ENCODE measurements at regions not wholly inside any gene's neighbourhood (a gene's known extent, or its start where the extent isn't known, plus 50 kb on each side); places are given as distances from the start of the nearest gene placed in this dataset.
A peak's percentile ranks its signal among the peaks of the same experiment; 100 is the strongest.

DNA sequence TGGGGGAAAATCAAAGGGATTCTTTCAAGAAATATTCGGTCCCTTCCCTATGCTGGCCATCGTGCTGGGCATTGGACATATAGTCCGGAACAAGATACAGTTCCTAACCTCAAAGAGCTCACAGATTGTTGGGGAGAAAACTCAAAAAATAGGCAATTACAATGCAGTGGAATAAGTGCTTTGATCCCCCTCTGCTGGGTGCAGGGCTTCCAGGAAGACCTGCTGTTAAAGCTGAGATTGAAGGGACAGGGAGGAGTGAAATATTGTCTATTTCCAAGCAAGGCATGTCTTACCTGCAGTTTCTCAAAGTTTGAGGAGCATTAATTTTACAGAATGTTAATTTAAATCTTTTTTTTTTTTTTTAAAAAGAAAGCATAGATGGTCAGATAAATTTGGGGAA is 75.1 kb upstream of the SESN3 start:
- WGBS (ENCODE audit: insufficient coverage): 100% methylated on average over 3 of the region's 3 CpGs

DNA sequence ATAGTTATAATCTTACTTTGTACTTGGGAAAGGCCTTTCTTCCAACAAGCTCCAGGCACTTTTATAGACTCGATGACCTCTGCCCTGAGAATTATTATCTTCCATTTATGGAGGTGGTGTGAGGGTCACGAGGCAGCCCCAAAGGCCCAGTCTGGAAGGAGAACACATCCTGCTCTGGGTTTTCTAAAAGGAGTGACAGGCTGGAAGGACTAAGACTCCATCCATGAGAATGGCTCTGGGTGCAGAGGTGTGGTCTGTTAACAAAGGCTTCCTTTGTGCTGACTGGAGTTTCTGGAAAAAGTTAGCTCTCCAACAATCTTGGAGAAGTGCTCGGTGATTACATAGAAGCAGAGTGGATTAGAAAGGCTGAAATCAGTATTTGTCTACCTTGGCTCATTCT is 74.7 kb upstream of the SESN3 start:
- H4K20me1 ChIP-seq (ENCODE audit: control insufficient read depth, insufficient read depth, low read length, poor library complexity, severe bottlenecking): no peaks in the 10 kb centered on the region
- peaks cover 22 to 23% of the 10 kb centered on the region in 2 donors for H3K4me1 ChIP-seq (ENCODE audit: control insufficient read depth in 2 of 2, insufficient read depth in 2 of 2, low read length in 2 of 2)
- H3K9me3 ChIP-seq (ENCODE audit: control extremely low read depth in 1 of 3, control insufficient read depth in 2 of 3, insufficient read depth in 1 of 3, low read length in 2 of 3): no peaks in the 10 kb centered on the region
- ChIA-PET CTCF (interaction anchor here (0.7 to 3.2 kb wide), 7 partner anchors 9 to 459 kb away, joined by 3 to 18 read pairs (median 5); no protein-coding TSS in a partner anchor), POLR2A (interaction anchor here (0.7 to 3.1 kb wide), 2 partner anchors 9 to 53 kb away, joined by 6 to 9 read pairs; no protein-coding TSS in a partner anchor)
- peak overlapping the region; percentile 5 for H3K27ac Mint-ChIP-seq
- 100% methylated on average over 1 of the region's 3 CpGs for WGBS (ENCODE audit: insufficient coverage)
- DNase-seq (no peak), ATAC-seq (ENCODE audit: low read depth) (no peak)
- H3K4me3 Mint-ChIP-seq: no peak overlapping the region
- H3K4me3 ChIP-seq (ENCODE audit: control extremely low read depth in 1 of 5, extremely low read depth in 1 of 5, insufficient read depth in 1 of 5, low read depth in 2 of 5, low read length in 4 of 5): no peak overlapping the region
- no peak overlapping the region for H2AFZ ChIP-seq (ENCODE audit: insufficient read depth, low read depth, low read length, poor library complexity, severe bottlenecking)
- no peaks in the 10 kb centered on the region for H3K27me3 ChIP-seq (replicated peaks in 1 of 4; ENCODE audit: control extremely low read depth in 1 of 4, control insufficient read depth in 3 of 4, insufficient read depth in 4 of 4, low read length in 3 of 4)
- H3K4me1 Mint-ChIP-seq: peaks cover 34% of the 10 kb centered on the region
- H3K27ac ChIP-seq (ENCODE audit: low read length in 2 of 2): no peak overlapping the region
- H3K36me3 ChIP-seq (replicated peaks in 1 of 2; ENCODE audit: control extremely low read depth in 1 of 2, control insufficient read depth in 1 of 2, extremely low read depth in 1 of 2, insufficient read depth in 2 of 2, low read length in 1 of 2): no peaks in the 10 kb centered on the region
- H3K27me3 Mint-ChIP-seq: no peaks in the 10 kb centered on the region
- H3K9ac ChIP-seq (ENCODE audit: low read length): no peak overlapping the region
- no peak overlapping the region for H3K4me2 ChIP-seq (replicated peaks; ENCODE audit: low read depth, low read length, poor library complexity, severe bottlenecking)
- intact Hi-C loops (cut with micrococcal nuclease): no loop called here
- no peak for TF ChIP-seq EZH2 (IDR thresholded peaks at IDR 0.05; ENCODE audit: borderline replicate concordance, insufficient read depth, low read depth, low read length, poor library complexity, severe bottlenecking)
- TF ChIP-seq, protein P1, sequence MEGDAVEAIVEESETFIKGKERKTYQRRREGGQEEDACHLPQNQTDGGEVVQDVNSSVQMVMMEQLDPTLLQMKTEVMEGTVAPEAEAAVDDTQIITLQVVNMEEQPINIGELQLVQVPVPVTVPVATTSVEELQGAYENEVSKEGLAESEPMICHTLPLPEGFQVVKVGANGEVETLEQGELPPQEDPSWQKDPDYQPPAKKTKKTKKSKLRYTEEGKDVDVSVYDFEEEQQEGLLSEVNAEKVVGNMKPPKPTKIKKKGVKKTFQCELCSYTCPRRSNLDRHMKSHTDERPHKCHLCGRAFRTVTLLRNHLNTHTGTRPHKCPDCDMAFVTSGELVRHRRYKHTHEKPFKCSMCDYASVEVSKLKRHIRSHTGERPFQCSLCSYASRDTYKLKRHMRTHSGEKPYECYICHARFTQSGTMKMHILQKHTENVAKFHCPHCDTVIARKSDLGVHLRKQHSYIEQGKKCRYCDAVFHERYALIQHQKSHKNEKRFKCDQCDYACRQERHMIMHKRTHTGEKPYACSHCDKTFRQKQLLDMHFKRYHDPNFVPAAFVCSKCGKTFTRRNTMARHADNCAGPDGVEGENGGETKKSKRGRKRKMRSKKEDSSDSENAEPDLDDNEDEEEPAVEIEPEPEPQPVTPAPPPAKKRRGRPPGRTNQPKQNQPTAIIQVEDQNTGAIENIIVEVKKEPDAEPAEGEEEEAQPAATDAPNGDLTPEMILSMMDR (IDR thresholded peaks at IDR 0.05): no peak
- no peaks in the 10 kb centered on the region for H3K9me3 Mint-ChIP-seq (ENCODE audit: insufficient read depth)
- no peaks in the 10 kb centered on the region for H3K79me2 ChIP-seq (ENCODE audit: control insufficient read depth, insufficient read depth, low read length)

More for the DNA sequence above, 75.1 kb upstream of the SESN3 start:
- POLR2A ChIA-PET: interaction anchor here (0.7 to 3.1 kb wide), 4 partner anchors 9 to 389 kb away, joined by 3 to 9 read pairs (median 6); no protein-coding TSS in a partner anchor
- CTCF ChIA-PET: interaction anchor here (0.7 to 3.2 kb wide), 10 partner anchors 9 to 458 kb away, joined by 3 to 18 read pairs (median 5); partner anchors contain the start of gene SESN3
- H3K27ac Mint-ChIP-seq: peak overlapping the region; percentile 5
- Histone ChIP-seq H3K79me2 (ENCODE audit: control insufficient read depth, insufficient read depth, low read length) (no peaks in the 10 kb centered on the region), H3K27me3 (replicated peaks in 1 of 4; ENCODE audit: control extremely low read depth in 1 of 4, control insufficient read depth in 3 of 4, insufficient read depth in 4 of 4, low read length in 3 of 4) (no peaks in the 10 kb centered on the region), H3K9ac (ENCODE audit: low read length) (no peak overlapping the region), H3K36me3 (replicated peaks in 1 of 2; ENCODE audit: control extremely low read depth in 1 of 2, control insufficient read depth in 1 of 2, extremely low read depth in 1 of 2, insufficient read depth in 2 of 2, low read length in 1 of 2) (no peaks in the 10 kb centered on the region), H3K4me2 (replicated peaks; ENCODE audit: low read depth, low read length, poor library complexity, severe bottlenecking) (no peak overlapping the region), H3K9me3 (ENCODE audit: control extremely low read depth in 1 of 3, control insufficient read depth in 2 of 3, insufficient read depth in 1 of 3, low read length in 2 of 3) (no peaks in the 10 kb centered on the region), H3K27ac (ENCODE audit: low read length in 2 of 2) (no peak overlapping the region), H3K4me1 (ENCODE audit: control insufficient read depth in 2 of 2, insufficient read depth in 2 of 2, low read length in 2 of 2) (peaks cover 22 to 23% of the 10 kb centered on the region in 2 donors), H2AFZ (ENCODE audit: insufficient read depth, low read depth, low read length, poor library complexity, severe bottlenecking) (no peak overlapping the region), H3K4me3 (ENCODE audit: control extremely low read depth in 1 of 5, extremely low read depth in 1 of 5, insufficient read depth in 1 of 5, low read depth in 2 of 5, low read length in 4 of 5) (no peak overlapping the region), H4K20me1 (ENCODE audit: control insufficient read depth, insufficient read depth, low read length, poor library complexity, severe bottlenecking) (no peaks in the 10 kb centered on the region)
- no peak overlapping the region for H3K4me3 Mint-ChIP-seq
- peaks cover 34% of the 10 kb centered on the region for H3K4me1 Mint-ChIP-seq
- TF ChIP-seq EZH2 (IDR thresholded peaks at IDR 0.05; ENCODE audit: borderline replicate concordance, insufficient read depth, low read depth, low read length, poor library complexity, severe bottlenecking): no peak
- TF ChIP-seq, protein P1 (IDR thresholded peaks at IDR 0.05): no peak
- no peak for ATAC-seq (ENCODE audit: low read depth)
- intact Hi-C loops (cut with micrococcal nuclease): no loop called here
- no peaks in the 10 kb centered on the region for H3K27me3 Mint-ChIP-seq
- no peak for DNase-seq
- H3K9me3 Mint-ChIP-seq (ENCODE audit: insufficient read depth): no peaks in the 10 kb centered on the region

Measured in B cell (primary cell).